ENCODE measurements at regions not wholly inside any gene's neighbourhood (a gene's known extent, or its start where the extent isn't known, plus 50 kb on each side); places are given as distances from the start of the nearest gene placed in this dataset.

GRCh38 chr13:47463002-47463401 is 538.1 kb downstream of the SUCLA2 start:
- ChIA-PET POLR2A (no interaction called here), CTCF (no interaction called here)
- H3K36me3 ChIP-seq (ENCODE audit: control insufficient read depth in 4 of 4, insufficient read depth in 4 of 4, low read length in 3 of 4) = no peaks in the 10 kb centered on the region
- no peaks in the 10 kb centered on the region for H3K4me1 ChIP-seq (ENCODE audit: control extremely low read depth in 1 of 4, control insufficient read depth in 4 of 4, insufficient read depth in 4 of 4, low read length in 3 of 4)
- H3K9me3 ChIP-seq (ENCODE audit: control extremely low read depth in 1 of 5, control insufficient read depth in 4 of 5, insufficient read depth in 2 of 5, low read depth in 1 of 5, low read length in 4 of 5) = peaks cover 0 to 5% (median 0%) of the 10 kb centered on the region in 5 experiments
- 100% methylated on average over 1 of the region's 2 CpGs for WGBS (ENCODE audit: insufficient coverage)
- no peak overlapping the region for H3K4me3 ChIP-seq (ENCODE audit: control insufficient read depth in 1 of 7, extremely low read depth in 1 of 7, insufficient read depth in 4 of 7, low read depth in 2 of 7, low read length in 6 of 7)
- H3K27me3 ChIP-seq (replicated peaks in 2 of 5; ENCODE audit: control insufficient read depth in 4 of 5, insufficient read depth in 5 of 5, low read length in 4 of 5) = no peaks in the 10 kb centered on the region
- no peak overlapping the region for H3K27ac ChIP-seq (ENCODE audit: insufficient read depth in 1 of 2, low read depth in 1 of 2, low read length in 2 of 2, poor library complexity in 1 of 2, severe bottlenecking in 2 of 2)
- no peak for DNase-seq

GRCh38 chr13:47461816-47462215 is 539.3 kb downstream of the SUCLA2 start:
- ChIA-PET POLR2A (no interaction called here), CTCF (interaction anchor here (1.3 kb wide), 1 partner anchor 13 kb away, joined by 3 read pairs; no protein-coding TSS in a partner anchor)
- Histone ChIP-seq H3K27me3 (replicated peaks in 2 of 5; ENCODE audit: control insufficient read depth in 4 of 5, insufficient read depth in 5 of 5, low read length in 4 of 5) (no peaks in the 10 kb centered on the region), H3K9me3 (ENCODE audit: control extremely low read depth in 1 of 5, control insufficient read depth in 4 of 5, insufficient read depth in 2 of 5, low read depth in 1 of 5, low read length in 4 of 5) (peaks cover 0 to 5% (median 0%) of the 10 kb centered on the region in 5 experiments), H3K4me1 (ENCODE audit: control extremely low read depth in 1 of 4, control insufficient read depth in 4 of 4, insufficient read depth in 4 of 4, low read length in 3 of 4) (no peaks in the 10 kb centered on the region), H3K4me3 (ENCODE audit: control insufficient read depth in 1 of 7, extremely low read depth in 1 of 7, insufficient read depth in 4 of 7, low read depth in 2 of 7, low read length in 6 of 7) (no peak overlapping the region), H3K27ac (ENCODE audit: insufficient read depth in 1 of 2, low read depth in 1 of 2, low read length in 2 of 2, poor library complexity in 1 of 2, severe bottlenecking in 2 of 2) (no peak overlapping the region), H3K36me3 (ENCODE audit: control insufficient read depth in 4 of 4, insufficient read depth in 4 of 4, low read length in 3 of 4) (no peaks in the 10 kb centered on the region)
- WGBS (ENCODE audit: insufficient coverage) = no CpG with 5 or more reads among the region's 1 CpG
- no peak for DNase-seq

GRCh38 chr13:47459512-47459911 is 541.6 kb downstream of the SUCLA2 start:
- H3K4me1 ChIP-seq (ENCODE audit: control extremely low read depth in 1 of 4, control insufficient read depth in 4 of 4, insufficient read depth in 4 of 4, low read length in 3 of 4) = no peaks in the 10 kb centered on the region
- H3K27ac ChIP-seq (ENCODE audit: insufficient read depth in 1 of 2, low read depth in 1 of 2, low read length in 2 of 2, poor library complexity in 1 of 2, severe bottlenecking in 2 of 2) = no peak overlapping the region
- no peaks in the 10 kb centered on the region for H3K27me3 ChIP-seq (replicated peaks in 2 of 5; ENCODE audit: control insufficient read depth in 4 of 5, insufficient read depth in 5 of 5, low read length in 4 of 5)
- 21% methylated on average over 2 of the region's 2 CpGs for WGBS (ENCODE audit: insufficient coverage)
- peak; percentile 31 to 66 (median 51) for DNase-seq
- H3K9me3 ChIP-seq (ENCODE audit: control extremely low read depth in 1 of 5, control insufficient read depth in 4 of 5, insufficient read depth in 2 of 5, low read depth in 1 of 5, low read length in 4 of 5) = no peaks in the 10 kb centered on the region
- ChIA-PET CTCF (interaction anchor here (0.6 to 3.0 kb wide), 9 partner anchors 15 to 635 kb away, joined by 3 to 14 read pairs (median 3); no protein-coding TSS in a partner anchor), POLR2A (interaction anchor here (0.6 kb wide), 1 partner anchor 650 kb away, joined by 3 read pairs; no protein-coding TSS in a partner anchor)
- H3K36me3 ChIP-seq (ENCODE audit: control insufficient read depth in 4 of 4, insufficient read depth in 4 of 4, low read length in 3 of 4) = no peaks in the 10 kb centered on the region
- H3K4me3 ChIP-seq (ENCODE audit: control insufficient read depth in 1 of 7, extremely low read depth in 1 of 7, insufficient read depth in 4 of 7, low read depth in 2 of 7, low read length in 6 of 7) = no peak overlapping the region

GRCh38 chr13:47457626-47458025 is 543.4 kb downstream of the SUCLA2 start:
- ChIA-PET POLR2A (no interaction called here), CTCF (no interaction called here)
- Histone ChIP-seq H3K9me3 (ENCODE audit: control extremely low read depth in 1 of 5, control insufficient read depth in 4 of 5, insufficient read depth in 2 of 5, low read depth in 1 of 5, low read length in 4 of 5) (no peaks in the 10 kb centered on the region), H3K4me1 (ENCODE audit: control extremely low read depth in 1 of 4, control insufficient read depth in 4 of 4, insufficient read depth in 4 of 4, low read length in 3 of 4) (no peaks in the 10 kb centered on the region), H3K4me3 (ENCODE audit: control insufficient read depth in 1 of 7, extremely low read depth in 1 of 7, insufficient read depth in 4 of 7, low read depth in 2 of 7, low read length in 6 of 7) (no peak overlapping the region), H3K27ac (ENCODE audit: insufficient read depth in 1 of 2, low read depth in 1 of 2, low read length in 2 of 2, poor library complexity in 1 of 2, severe bottlenecking in 2 of 2) (no peak overlapping the region), H3K36me3 (ENCODE audit: control insufficient read depth in 4 of 4, insufficient read depth in 4 of 4, low read length in 3 of 4) (no peaks in the 10 kb centered on the region), H3K27me3 (replicated peaks in 2 of 5; ENCODE audit: control insufficient read depth in 4 of 5, insufficient read depth in 5 of 5, low read length in 4 of 5) (no peaks in the 10 kb centered on the region)
- DNase-seq = no peak

GRCh38 chr13:47455626-47456025 is 545.4 kb downstream of the SUCLA2 start:
- ChIA-PET CTCF (interaction anchor here (1.0 to 2.0 kb wide), 5 partner anchors 24 to 625 kb away, joined by 3 to 6 read pairs (median 5); partner anchors contain the start of gene HTR2A), POLR2A (no interaction called here)
- Histone ChIP-seq H3K4me3 (ENCODE audit: control insufficient read depth in 1 of 7, extremely low read depth in 1 of 7, insufficient read depth in 4 of 7, low read depth in 2 of 7, low read length in 6 of 7) (no peak overlapping the region), H3K9me3 (ENCODE audit: control extremely low read depth in 1 of 5, control insufficient read depth in 4 of 5, insufficient read depth in 2 of 5, low read depth in 1 of 5, low read length in 4 of 5) (no peaks in the 10 kb centered on the region), H3K4me1 (ENCODE audit: control extremely low read depth in 1 of 4, control insufficient read depth in 4 of 4, insufficient read depth in 4 of 4, low read length in 3 of 4) (no peaks in the 10 kb centered on the region), H3K27me3 (replicated peaks in 2 of 5; ENCODE audit: control insufficient read depth in 4 of 5, insufficient read depth in 5 of 5, low read length in 4 of 5) (no peaks in the 10 kb centered on the region), H3K27ac (ENCODE audit: insufficient read depth in 1 of 2, low read depth in 1 of 2, low read length in 2 of 2, poor library complexity in 1 of 2, severe bottlenecking in 2 of 2) (no peak overlapping the region), H3K36me3 (ENCODE audit: control insufficient read depth in 4 of 4, insufficient read depth in 4 of 4, low read length in 3 of 4) (no peaks in the 10 kb centered on the region)
- DNase-seq = peak; percentile 8 to 49 (median 44)

- WGBS (ENCODE audit: insufficient coverage) = 90% methylated on average over 3 of the region's 3 CpGs
- H3K4me3 ChIP-seq (ENCODE audit: control insufficient read depth in 1 of 7, extremely low read depth in 1 of 7, insufficient read depth in 4 of 7, low read depth in 2 of 7, low read length in 6 of 7) = no peak overlapping the region
- H3K27me3 ChIP-seq (replicated peaks in 2 of 5; ENCODE audit: control insufficient read depth in 4 of 5, insufficient read depth in 5 of 5, low read length in 4 of 5) = no peaks in the 10 kb centered on the region
- CTCF ChIA-PET = interaction anchor here (1.0 to 2.0 kb wide), 5 partner anchors 24 to 624 kb away, joined by 3 to 6 read pairs (median 5); partner anchors contain the start of gene HTR2A
- H3K27ac ChIP-seq (ENCODE audit: insufficient read depth in 1 of 2, low read depth in 1 of 2, low read length in 2 of 2, poor library complexity in 1 of 2, severe bottlenecking in 2 of 2) = no peak overlapping the region
- POLR2A ChIA-PET = no interaction called here
- no peaks in the 10 kb centered on the region for H3K36me3 ChIP-seq (ENCODE audit: control insufficient read depth in 4 of 4, insufficient read depth in 4 of 4, low read length in 3 of 4)
- H3K9me3 ChIP-seq (ENCODE audit: control extremely low read depth in 1 of 5, control insufficient read depth in 4 of 5, insufficient read depth in 2 of 5, low read depth in 1 of 5, low read length in 4 of 5) = no peaks in the 10 kb centered on the region
- no peak for DNase-seq
- no peaks in the 10 kb centered on the region for H3K4me1 ChIP-seq (ENCODE audit: control extremely low read depth in 1 of 4, control insufficient read depth in 4 of 4, insufficient read depth in 4 of 4, low read length in 3 of 4)
These were observed 546.1 kb downstream of the SUCLA2 start for GRCh38 chr13:47454986-47455385.

- Histone ChIP-seq H3K27ac (ENCODE audit: insufficient read depth in 1 of 2, low read depth in 1 of 2, low read length in 2 of 2, poor library complexity in 1 of 2, severe bottlenecking in 2 of 2) (no peak overlapping the region), H3K27me3 (replicated peaks in 2 of 5; ENCODE audit: control insufficient read depth in 4 of 5, insufficient read depth in 5 of 5, low read length in 4 of 5) (no peaks in the 10 kb centered on the region), H3K4me1 (ENCODE audit: control extremely low read depth in 1 of 4, control insufficient read depth in 4 of 4, insufficient read depth in 4 of 4, low read length in 3 of 4) (no peaks in the 10 kb centered on the region), H3K9me3 (ENCODE audit: control extremely low read depth in 1 of 5, control insufficient read depth in 4 of 5, insufficient read depth in 2 of 5, low read depth in 1 of 5, low read length in 4 of 5) (no peaks in the 10 kb centered on the region), H3K36me3 (ENCODE audit: control insufficient read depth in 4 of 4, insufficient read depth in 4 of 4, low read length in 3 of 4) (no peaks in the 10 kb centered on the region), H3K4me3 (ENCODE audit: control insufficient read depth in 1 of 7, extremely low read depth in 1 of 7, insufficient read depth in 4 of 7, low read depth in 2 of 7, low read length in 6 of 7) (no peak overlapping the region)
- no peak for DNase-seq
- CTCF ChIA-PET = no interaction called here
- WGBS (ENCODE audit: insufficient coverage) = 100% methylated on average over 1 of the region's 2 CpGs
- POLR2A ChIA-PET = interaction anchor here (0.6 kb wide), 1 partner anchor 10 kb away, joined by 3 read pairs; no protein-coding TSS in a partner anchor
These were observed 540.6 kb upstream of the HTR2A start for GRCh38 chr13:47437406-47437805.

All from common myeloid progenitor, CD34-positive (primary cell).